ENCODE measurements at regions not wholly inside any gene's neighbourhood (a gene's known extent, or its start where the extent isn't known, plus 50 kb on each side); places are given as distances from the start of the nearest gene placed in this dataset.

DNA sequence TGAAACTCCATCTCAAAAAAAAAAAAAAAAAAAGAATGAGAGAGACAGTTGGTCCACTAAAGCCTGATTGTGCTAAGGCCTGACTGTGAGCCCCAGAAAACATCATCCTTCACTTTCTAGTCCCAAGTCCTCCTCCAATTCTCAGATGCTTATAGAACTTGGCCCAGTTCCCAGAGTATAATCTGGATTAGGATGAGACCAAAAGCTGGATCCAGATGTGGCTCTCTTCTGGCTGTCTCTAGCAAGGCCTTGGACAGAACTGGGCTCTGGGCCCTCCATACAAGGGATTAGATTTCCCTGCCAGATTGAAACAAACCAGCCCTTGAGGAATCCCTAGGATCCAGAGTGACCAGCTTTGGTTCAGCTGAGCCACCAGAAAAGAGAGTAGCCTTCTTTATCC is 98.4 kb upstream of the ZNF366 start:
- TF ChIP-seq, protein P1, sequence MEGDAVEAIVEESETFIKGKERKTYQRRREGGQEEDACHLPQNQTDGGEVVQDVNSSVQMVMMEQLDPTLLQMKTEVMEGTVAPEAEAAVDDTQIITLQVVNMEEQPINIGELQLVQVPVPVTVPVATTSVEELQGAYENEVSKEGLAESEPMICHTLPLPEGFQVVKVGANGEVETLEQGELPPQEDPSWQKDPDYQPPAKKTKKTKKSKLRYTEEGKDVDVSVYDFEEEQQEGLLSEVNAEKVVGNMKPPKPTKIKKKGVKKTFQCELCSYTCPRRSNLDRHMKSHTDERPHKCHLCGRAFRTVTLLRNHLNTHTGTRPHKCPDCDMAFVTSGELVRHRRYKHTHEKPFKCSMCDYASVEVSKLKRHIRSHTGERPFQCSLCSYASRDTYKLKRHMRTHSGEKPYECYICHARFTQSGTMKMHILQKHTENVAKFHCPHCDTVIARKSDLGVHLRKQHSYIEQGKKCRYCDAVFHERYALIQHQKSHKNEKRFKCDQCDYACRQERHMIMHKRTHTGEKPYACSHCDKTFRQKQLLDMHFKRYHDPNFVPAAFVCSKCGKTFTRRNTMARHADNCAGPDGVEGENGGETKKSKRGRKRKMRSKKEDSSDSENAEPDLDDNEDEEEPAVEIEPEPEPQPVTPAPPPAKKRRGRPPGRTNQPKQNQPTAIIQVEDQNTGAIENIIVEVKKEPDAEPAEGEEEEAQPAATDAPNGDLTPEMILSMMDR (IDR thresholded peaks at IDR 0.05; ENCODE audit: insufficient read depth, missing control alignments): no peak
- FAIRE-seq (no peak), DNase-seq (ENCODE audit: insufficient read length, low spot score) (no peak)

DNA sequence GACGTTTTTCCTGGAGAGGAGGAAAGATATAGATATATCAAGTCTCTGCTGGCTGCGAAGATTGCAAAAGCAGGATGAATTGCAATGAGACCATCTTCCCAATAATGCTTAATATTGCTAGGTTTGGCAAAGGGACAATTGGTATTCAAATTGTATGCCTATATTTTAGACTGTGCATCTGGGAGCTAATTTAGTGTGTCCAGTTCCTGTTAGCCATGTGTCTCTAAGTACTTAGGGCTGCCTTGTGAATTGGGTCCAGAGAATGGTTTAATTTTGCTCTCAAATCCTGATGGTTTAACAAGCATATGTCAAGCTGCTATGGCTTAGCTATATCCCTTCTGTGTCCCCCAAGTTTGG is 97.6 kb upstream of the ZNF366 start:
- DNase-seq (ENCODE audit: insufficient read length, low spot score): no peak
- FAIRE-seq: no peak

DNA sequence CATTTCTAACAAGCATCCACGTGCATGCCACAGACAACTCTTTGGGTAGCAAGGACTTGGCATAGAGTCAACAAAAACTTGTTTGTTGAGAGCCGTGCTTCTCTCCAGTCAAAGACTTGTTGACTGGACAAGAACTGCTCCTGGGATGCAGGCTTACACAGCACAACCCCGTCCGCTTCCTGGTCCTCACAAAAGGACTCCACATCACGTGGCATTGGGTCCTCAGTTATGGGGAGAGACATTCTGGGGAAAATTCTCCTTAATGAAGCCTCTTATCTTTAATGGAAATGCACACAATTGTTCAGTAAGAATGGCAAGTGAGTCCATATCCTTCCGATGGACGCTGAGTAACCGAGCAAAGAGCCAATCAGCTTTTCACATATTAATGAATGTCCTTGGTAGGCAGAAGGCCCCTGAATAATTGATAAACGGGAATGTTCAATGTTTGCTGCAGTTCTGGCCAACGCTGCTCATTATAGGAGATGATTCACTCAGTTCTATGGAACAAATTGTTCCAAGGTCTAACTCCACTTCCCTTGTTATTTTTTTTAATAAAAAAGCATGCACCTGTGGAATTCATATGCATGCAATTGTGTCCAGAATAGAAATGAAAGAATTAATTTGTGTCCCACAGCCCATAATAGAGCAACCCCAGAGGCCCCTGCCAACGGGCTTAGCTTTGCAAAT is 97.0 kb upstream of the ZNF366 start:
- no peak for DNase-seq (ENCODE audit: insufficient read length, low spot score)
- TF ChIP-seq, protein P1 (IDR thresholded peaks at IDR 0.05; ENCODE audit: insufficient read depth, missing control alignments): no peak
- FAIRE-seq: no peak

More for the DNA sequence above, 97.6 kb upstream of the ZNF366 start:
- TF ChIP-seq, protein P1 (IDR thresholded peaks at IDR 0.05; ENCODE audit: insufficient read depth, missing control alignments): no peak

DNA sequence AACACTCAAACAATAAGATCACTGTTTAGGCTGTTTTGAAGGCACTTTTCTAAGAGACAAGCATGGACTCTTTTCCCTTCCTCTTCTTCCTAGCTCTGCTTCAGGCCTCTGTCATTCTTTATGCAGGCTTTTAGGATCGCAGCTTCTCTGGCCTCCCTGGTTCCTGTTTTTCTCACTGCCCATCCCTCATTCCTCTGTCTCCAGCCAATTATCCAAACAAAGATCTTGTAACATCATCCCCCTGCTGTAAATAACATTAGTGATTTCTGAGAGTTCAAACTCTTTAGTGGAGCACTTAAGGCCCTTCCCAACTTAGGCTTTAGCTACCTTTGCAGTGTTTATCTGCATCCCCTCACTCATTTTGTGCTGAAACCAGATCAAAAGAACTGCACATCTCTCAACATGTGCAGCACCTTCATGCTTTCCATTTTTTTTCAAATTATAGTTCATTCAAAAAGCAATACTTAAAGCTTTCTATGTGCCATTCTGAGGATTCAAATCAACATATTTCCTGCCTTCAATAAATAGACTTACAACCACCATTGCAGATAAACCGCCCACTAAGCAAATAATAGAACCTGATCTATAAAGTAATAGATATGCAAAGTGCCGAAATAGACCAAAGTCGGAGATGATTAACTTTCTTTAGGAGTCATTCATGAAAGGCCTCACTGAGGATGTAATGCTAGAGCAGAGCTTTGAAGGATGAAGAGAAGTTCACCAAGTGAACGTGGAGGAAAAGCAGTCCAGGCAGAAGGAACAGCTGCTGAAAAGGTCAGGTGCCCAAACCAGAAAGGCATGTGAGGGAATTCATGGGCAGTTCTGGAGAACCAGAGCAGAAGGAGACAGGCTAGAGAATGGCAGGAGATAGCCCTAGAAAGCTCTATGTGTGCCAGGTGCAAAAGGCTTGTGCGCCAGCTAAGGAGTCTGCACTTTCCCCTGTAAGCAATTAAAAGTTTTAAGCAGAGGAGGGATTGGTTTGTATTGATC is 95.8 kb upstream of the ZNF366 start:
- no peak for DNase-seq (ENCODE audit: insufficient read length, low spot score)

DNA sequence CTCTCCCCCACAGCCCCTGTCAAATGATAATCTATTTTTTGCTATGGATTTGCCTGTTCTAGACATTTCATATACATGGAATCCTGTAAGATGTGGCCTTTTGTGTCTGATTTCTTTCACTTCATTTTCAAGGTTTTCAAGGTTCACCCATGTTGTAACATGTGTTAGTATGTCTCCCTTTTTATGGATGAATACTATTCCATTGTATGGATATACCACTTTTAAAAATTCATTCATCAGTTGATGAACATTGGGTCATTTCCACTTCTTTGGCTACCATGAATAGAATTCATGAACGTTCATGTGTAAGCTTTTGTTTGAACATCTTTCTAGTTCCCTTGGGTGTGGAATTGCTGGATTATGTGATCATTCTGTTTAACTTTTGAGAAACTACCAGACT is 94.7 kb upstream of the ZNF366 start:
- FAIRE-seq: no peak
- DNase-seq (ENCODE audit: insufficient read length, low spot score): no peak
- TF ChIP-seq, protein P1 (IDR thresholded peaks at IDR 0.05; ENCODE audit: insufficient read depth, missing control alignments): no peak

More for the DNA sequence above, 95.8 kb upstream of the ZNF366 start:
- no peak for FAIRE-seq
- TF ChIP-seq, protein P1 (IDR thresholded peaks at IDR 0.05; ENCODE audit: insufficient read depth, missing control alignments): no peak

DNA sequence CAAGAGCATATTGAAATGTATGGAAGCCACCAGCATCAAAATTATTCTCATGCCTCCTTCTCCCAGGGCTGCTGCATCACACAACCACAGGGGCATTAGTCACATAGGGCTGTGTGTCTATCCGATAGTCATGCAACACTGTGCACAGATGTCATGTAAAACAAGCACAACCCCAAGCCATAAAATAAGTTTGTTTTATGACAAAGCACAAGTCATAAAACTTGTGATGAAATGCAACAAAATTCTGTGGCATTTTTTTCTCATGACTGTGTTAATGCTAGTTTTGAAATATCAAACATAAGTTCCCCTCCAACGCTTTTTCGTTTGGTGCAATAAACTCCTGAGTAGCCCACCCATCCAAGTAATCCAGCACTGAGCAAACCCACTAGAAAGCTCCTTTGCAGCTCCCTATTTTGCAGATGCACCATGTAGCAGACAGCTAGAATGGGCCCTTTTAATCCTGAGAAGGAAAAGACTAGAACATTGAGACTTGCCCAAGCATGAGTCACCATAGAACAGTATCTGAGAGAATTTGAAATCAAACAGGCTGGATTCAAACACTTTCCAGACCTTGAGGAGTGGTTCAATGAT is 93.3 kb upstream of the ZNF366 start:
- FAIRE-seq (no peak), DNase-seq (ENCODE audit: insufficient read length, low spot score) (no peak)
- TF ChIP-seq, protein P1 (IDR thresholded peaks at IDR 0.05; ENCODE audit: insufficient read depth, missing control alignments): no peak
